Activated T-cell treated with anti-CD3 and anti-CD28 coated beads, Interleukin-2, amount 50 U/mL, for 4 hours (primary cell): ENCODE measurements at regions not wholly inside any gene's neighbourhood (a gene's known extent, or its start where the extent isn't known, plus 50 kb on each side); places are given as distances from the start of the nearest gene placed in this dataset.
"Not testable (repeated sequence)": the region's sequence is repeated elsewhere in the genome, so short reads cannot be mapped to it uniquely, and the experiment has no call there.

Experiments used
- ATAC-seq, 2 donors: fragments of 200-7000 bp; cut with Tn5 transposase; one replicate each; pipeline ENCODE4 v1.10.0; 2021
- DNase-seq: peaks from one replicate; pipeline ENCODE4 v3.0.0-alpha.2; 2020
- H3K27me3 Mint-ChIP-seq: one replicate; pipeline ENCODE4 v1.8.0; 2021; ENCODE audit warnings: low read depth, mixed read lengths
- H3K36me3 Mint-ChIP-seq: one replicate; pipeline ENCODE4 v1.8.0; 2022; ENCODE audit warnings: mixed read lengths; ENCODE audit not compliant: insufficient read depth
- H3K4me1 Mint-ChIP-seq: one replicate; pipeline ENCODE4 v1.8.0; 2021; ENCODE audit warnings: low read depth, mixed read lengths
- H3K4me3 Mint-ChIP-seq: one replicate; pipeline ENCODE4 v1.8.0; 2021; ENCODE audit warnings: mild to moderate bottlenecking, moderate library complexity, mixed read lengths
- H3K9me3 Mint-ChIP-seq: one replicate; pipeline ENCODE4 v1.8.0; 2021; ENCODE audit warnings: mixed read lengths

GRCh38 chr10:105757302-105757701 lies 1116.2 kb downstream of the SORCS3 start:
- Mint-ChIP-seq H3K9me3 (no peaks in the 10 kb centered on the region), H3K4me1 (no peaks in the 10 kb centered on the region), H3K36me3 (no peaks in the 10 kb centered on the region), H3K27me3 (no peaks in the 10 kb centered on the region), H3K4me3 (no peak overlapping the region)
- no peak for DNase-seq
- no peak for ATAC-seq

- no peaks in the 10 kb centered on the region for H3K9me3 Mint-ChIP-seq
- H3K4me1 Mint-ChIP-seq, result no peaks in the 10 kb centered on the region
- no peak overlapping the region for H3K4me3 Mint-ChIP-seq
- ATAC-seq (no peak), DNase-seq (no peak)
- no peaks in the 10 kb centered on the region for H3K27me3 Mint-ChIP-seq
- no peaks in the 10 kb centered on the region for H3K36me3 Mint-ChIP-seq
These were observed 1115.3 kb downstream of the SORCS3 start for GRCh38 chr10:105756386-105756785.

GRCh38 chr10:105751688-105752087 lies 1110.6 kb downstream of the SORCS3 start:
- H3K4me3 Mint-ChIP-seq, result no peak overlapping the region
- DNase-seq, result no peak
- no peaks in the 10 kb centered on the region for H3K27me3 Mint-ChIP-seq
- H3K9me3 Mint-ChIP-seq, result no peaks in the 10 kb centered on the region
- H3K4me1 Mint-ChIP-seq, result no peaks in the 10 kb centered on the region
- H3K36me3 Mint-ChIP-seq, result no peaks in the 10 kb centered on the region
- no peak for ATAC-seq

- DNase-seq (no peak), ATAC-seq (no peak)
- Mint-ChIP-seq H3K9me3 (peaks cover 3% of the 10 kb centered on the region), H3K27me3 (no peaks in the 10 kb centered on the region), H3K4me1 (no peaks in the 10 kb centered on the region), H3K4me3 (no peak overlapping the region), H3K36me3 (no peaks in the 10 kb centered on the region)
These were observed 1104.6 kb downstream of the SORCS3 start for GRCh38 chr10:105745596-105746148.

GRCh38 chr10:105743343-105744056 lies 1102.4 kb downstream of the SORCS3 start:
- Mint-ChIP-seq H3K36me3 (no peaks in the 10 kb centered on the region), H3K9me3 (peaks cover 3% of the 10 kb centered on the region), H3K4me3 (no peak overlapping the region), H3K4me1 (no peaks in the 10 kb centered on the region), H3K27me3 (no peaks in the 10 kb centered on the region)
- no peak for ATAC-seq
- DNase-seq, result no peak

- H3K4me1 Mint-ChIP-seq, result no peaks in the 10 kb centered on the region
- no peak for DNase-seq
- H3K9me3 Mint-ChIP-seq, result peaks cover 3% of the 10 kb centered on the region
- ATAC-seq, result no peak
- no peaks in the 10 kb centered on the region for H3K27me3 Mint-ChIP-seq
- no peak overlapping the region for H3K4me3 Mint-ChIP-seq
- no peaks in the 10 kb centered on the region for H3K36me3 Mint-ChIP-seq
These were observed 1101.8 kb downstream of the SORCS3 start for GRCh38 chr10:105742923-105743322.

- DNase-seq (no peak), ATAC-seq (no peak)
- Mint-ChIP-seq H3K4me1 (no peaks in the 10 kb centered on the region), H3K9me3 (peaks cover 3% of the 10 kb centered on the region), H3K27me3 (no peaks in the 10 kb centered on the region), H3K36me3 (no peaks in the 10 kb centered on the region), H3K4me3 (no peak overlapping the region)
These were observed 1101.1 kb downstream of the SORCS3 start for GRCh38 chr10:105742184-105742583.

- Mint-ChIP-seq H3K4me3 (no peak overlapping the region), H3K9me3 (no peaks in the 10 kb centered on the region), H3K4me1 (no peaks in the 10 kb centered on the region), H3K27me3 (no peaks in the 10 kb centered on the region), H3K36me3 (no peaks in the 10 kb centered on the region)
- ATAC-seq (no peak), DNase-seq (no peak)
These were observed 1093.4 kb downstream of the SORCS3 start for GRCh38 chr10:105734479-105734878.

- H3K9me3 Mint-ChIP-seq, result no peaks in the 10 kb centered on the region
- no peaks in the 10 kb centered on the region for H3K4me1 Mint-ChIP-seq
- no peak overlapping the region for H3K4me3 Mint-ChIP-seq
- ATAC-seq, result no peak
- H3K27me3 Mint-ChIP-seq, result no peaks in the 10 kb centered on the region
- DNase-seq, result no peak
- no peaks in the 10 kb centered on the region for H3K36me3 Mint-ChIP-seq
These were observed 1092.8 kb downstream of the SORCS3 start for GRCh38 chr10:105733924-105734323.

GRCh38 chr10:105729428-105729827 lies 1088.3 kb downstream of the SORCS3 start:
- DNase-seq (no peak), ATAC-seq (no peak)
- Mint-ChIP-seq H3K27me3 (no peaks in the 10 kb centered on the region), H3K4me3 (no peak overlapping the region), H3K4me1 (no peaks in the 10 kb centered on the region), H3K9me3 (no peaks in the 10 kb centered on the region), H3K36me3 (no peaks in the 10 kb centered on the region)

- H3K4me1 Mint-ChIP-seq, DNase-seq, ATAC-seq, H3K4me3 Mint-ChIP-seq, H3K36me3 Mint-ChIP-seq, H3K9me3 Mint-ChIP-seq, H3K27me3 Mint-ChIP-seq: not testable (repeated sequence)
These were observed 1086.5 kb downstream of the SORCS3 start for GRCh38 chr10:105727586-105727985.

- Mint-ChIP-seq H3K9me3 (no peaks in the 10 kb centered on the region), H3K4me1 (no peaks in the 10 kb centered on the region), H3K36me3 (no peaks in the 10 kb centered on the region), H3K4me3 (no peak overlapping the region), H3K27me3 (no peaks in the 10 kb centered on the region)
- DNase-seq (no peak), ATAC-seq (no peak)
These were observed 1086.0 kb downstream of the SORCS3 start for GRCh38 chr10:105727131-105727530.

- no peaks in the 10 kb centered on the region for H3K27me3 Mint-ChIP-seq
- H3K4me1 Mint-ChIP-seq, result no peaks in the 10 kb centered on the region
- no peak for DNase-seq
- ATAC-seq, result no peak
- no peak overlapping the region for H3K4me3 Mint-ChIP-seq
- no peaks in the 10 kb centered on the region for H3K36me3 Mint-ChIP-seq
- no peaks in the 10 kb centered on the region for H3K9me3 Mint-ChIP-seq
These were observed 1085.1 kb downstream of the SORCS3 start for GRCh38 chr10:105726149-105726548.

- no peaks in the 10 kb centered on the region for H3K36me3 Mint-ChIP-seq
- ATAC-seq (no peak), DNase-seq (no peak)
- H3K4me3 Mint-ChIP-seq, result no peak overlapping the region
- H3K4me1 Mint-ChIP-seq, result no peaks in the 10 kb centered on the region
- no peaks in the 10 kb centered on the region for H3K9me3 Mint-ChIP-seq
- H3K27me3 Mint-ChIP-seq, result no peaks in the 10 kb centered on the region
These were observed 1083.9 kb downstream of the SORCS3 start for GRCh38 chr10:105725007-105725406.

GRCh38 chr10:105718207-105718995 lies 1077.3 kb downstream of the SORCS3 start:
- Mint-ChIP-seq H3K36me3 (no peaks in the 10 kb centered on the region), H3K4me3 (no peak overlapping the region)
- no peak for ATAC-seq

More at GRCh38 chr10:105718207-105718995, 1077.3 kb downstream of the SORCS3 start:
- no peak for DNase-seq
- Mint-ChIP-seq H3K27me3 (no peaks in the 10 kb centered on the region), H3K4me1 (no peaks in the 10 kb centered on the region), H3K9me3 (peaks cover 8% of the 10 kb centered on the region)
